RWPE1 (cell line): ENCODE measurements at regions not wholly inside any gene's neighbourhood (a gene's known extent, or its start where the extent isn't known, plus 50 kb on each side); places are given as distances from the start of the nearest gene placed in this dataset.
A peak's percentile ranks its signal among the peaks of the same experiment; 100 is the strongest.
"Not testable (repeated sequence)": the region's sequence is repeated elsewhere in the genome, so short reads cannot be mapped to it uniquely, and the experiment has no call there.

Experiments used
- CTCF ChIA-PET: fragments of 350-600 bp; sonication (Branson Sonifier 250); formaldehyde crosslinking; extraction: SDS; loops from one replicate; lab custom pipeline; 2021; lab: Yijun Ruan, JAX
- POLR2A ChIA-PET: fragments of 400-600 bp; formaldehyde crosslinking; extraction: SDS; loops from one replicate; lab custom pipeline; 2020; ENCODE audit warnings: antibody characterized with exemption; ENCODE audit not compliant: low non-redundant PET; lab: Yijun Ruan, JAX
- DNase-seq: peaks from one replicate; pipeline ENCODE4 v3.0.0; 2012; ENCODE audit warnings: low spot score
- H3K27ac ChIP-seq: fragments of 450-650 bp; 2 replicates; pipeline ENCODE4 v1.5.1; 2017
- TF ChIP-seq, protein P1 (sequence below): fragments of 450-650 bp; conservative IDR thresholded peaks from 2 replicates; pipeline ENCODE4 v1.5.1; 2017; ENCODE audit warnings: low read depth, mild to moderate bottlenecking

GRCh38 chr11:49499117-49499516 lies 290.7 kb upstream of the FOLH1 start:
- CTCF ChIA-PET: no interaction called here
- POLR2A ChIA-PET: no interaction called here
- TF ChIP-seq, protein P1, sequence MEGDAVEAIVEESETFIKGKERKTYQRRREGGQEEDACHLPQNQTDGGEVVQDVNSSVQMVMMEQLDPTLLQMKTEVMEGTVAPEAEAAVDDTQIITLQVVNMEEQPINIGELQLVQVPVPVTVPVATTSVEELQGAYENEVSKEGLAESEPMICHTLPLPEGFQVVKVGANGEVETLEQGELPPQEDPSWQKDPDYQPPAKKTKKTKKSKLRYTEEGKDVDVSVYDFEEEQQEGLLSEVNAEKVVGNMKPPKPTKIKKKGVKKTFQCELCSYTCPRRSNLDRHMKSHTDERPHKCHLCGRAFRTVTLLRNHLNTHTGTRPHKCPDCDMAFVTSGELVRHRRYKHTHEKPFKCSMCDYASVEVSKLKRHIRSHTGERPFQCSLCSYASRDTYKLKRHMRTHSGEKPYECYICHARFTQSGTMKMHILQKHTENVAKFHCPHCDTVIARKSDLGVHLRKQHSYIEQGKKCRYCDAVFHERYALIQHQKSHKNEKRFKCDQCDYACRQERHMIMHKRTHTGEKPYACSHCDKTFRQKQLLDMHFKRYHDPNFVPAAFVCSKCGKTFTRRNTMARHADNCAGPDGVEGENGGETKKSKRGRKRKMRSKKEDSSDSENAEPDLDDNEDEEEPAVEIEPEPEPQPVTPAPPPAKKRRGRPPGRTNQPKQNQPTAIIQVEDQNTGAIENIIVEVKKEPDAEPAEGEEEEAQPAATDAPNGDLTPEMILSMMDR: no peak
- DNase-seq: no peak
- no peak overlapping the region for H3K27ac ChIP-seq

GRCh38 chr11:49505231-49505630 lies 296.8 kb upstream of the FOLH1 start:
- no peak overlapping the region for H3K27ac ChIP-seq
- no peak for DNase-seq
- ChIA-PET CTCF (no interaction called here), POLR2A (no interaction called here)
- TF ChIP-seq, protein P1: no peak

DNA sequence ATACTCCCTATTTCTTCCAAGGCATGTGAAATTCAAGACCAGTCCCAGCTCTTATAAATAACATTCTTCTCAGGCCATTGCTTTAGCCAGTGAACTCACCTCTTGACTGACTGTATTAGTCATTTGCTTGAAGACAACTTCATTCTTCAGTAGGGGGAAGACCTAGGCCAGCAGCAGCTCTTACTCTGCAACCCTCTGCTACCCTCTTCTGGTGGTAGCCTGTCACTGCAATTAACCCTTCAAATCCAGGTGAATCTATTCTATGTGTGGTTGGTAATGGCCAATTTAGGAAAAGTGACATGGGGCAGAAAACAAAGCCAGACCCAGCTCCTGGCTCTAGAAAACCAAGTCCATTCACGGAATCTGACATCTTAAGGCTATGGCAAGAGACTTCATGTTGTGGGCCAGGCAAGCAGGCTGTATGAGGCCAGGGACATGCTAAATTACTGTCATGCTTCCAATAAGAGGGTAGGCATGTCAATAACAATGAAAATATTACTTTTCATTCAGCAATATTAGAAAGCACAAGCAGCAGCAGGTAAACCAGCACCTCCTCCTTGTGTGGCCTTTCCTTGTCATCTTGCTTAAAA lies 317.9 kb upstream of the FOLH1 start:
- H3K27ac ChIP-seq, DNase-seq, POLR2A ChIA-PET, CTCF ChIA-PET: not testable (repeated sequence)
- TF ChIP-seq, protein P1: peak; percentile 62

DNA sequence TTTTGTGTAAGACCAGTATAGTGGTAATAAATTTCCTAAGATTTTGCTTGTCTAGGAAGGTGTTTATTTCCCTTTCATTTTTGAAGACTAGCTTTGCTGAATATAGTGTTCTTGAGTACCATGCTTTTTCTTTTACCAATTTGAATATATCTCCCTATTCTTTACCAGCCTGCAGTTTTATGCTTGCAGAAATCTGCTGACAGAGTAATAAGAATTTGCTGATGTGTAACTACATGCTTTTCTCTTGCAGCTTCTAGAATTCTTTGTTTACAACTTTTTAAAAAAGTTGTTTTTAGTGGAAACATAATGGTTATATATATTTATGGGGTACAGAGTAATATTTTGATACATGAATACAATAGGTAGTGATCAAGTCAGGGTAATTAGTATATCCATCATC lies 324.8 kb upstream of the FOLH1 start:
- DNase-seq: no peak
- TF ChIP-seq, protein P1: no peak
- CTCF ChIA-PET: interaction anchor here (0.6 kb wide), 1 partner anchor 301 kb away, joined by 3 read pairs; no protein-coding TSS in a partner anchor
- no peak overlapping the region for H3K27ac ChIP-seq
- POLR2A ChIA-PET: no interaction called here

DNA sequence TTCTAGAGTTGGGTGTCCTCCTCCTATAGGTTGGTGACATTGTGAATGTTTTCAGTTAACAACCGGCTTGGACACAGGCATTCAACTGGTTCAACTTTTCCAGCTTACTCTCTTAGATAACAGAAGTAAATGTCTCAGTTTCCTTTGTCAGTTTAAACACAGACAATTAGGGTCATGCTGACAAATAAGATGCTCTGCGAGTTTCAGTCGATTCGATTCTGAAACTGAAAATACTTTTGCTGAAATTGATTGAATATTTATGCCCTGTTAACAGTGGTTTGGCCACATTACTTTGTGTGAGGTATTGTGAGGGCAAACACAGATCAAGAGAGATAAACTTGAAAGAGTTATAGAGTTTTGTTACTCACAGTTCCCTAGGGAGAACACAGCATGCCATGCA lies 330.5 kb upstream of the FOLH1 start:
- CTCF ChIA-PET, H3K27ac ChIP-seq, POLR2A ChIA-PET, DNase-seq: not testable (repeated sequence)

DNA sequence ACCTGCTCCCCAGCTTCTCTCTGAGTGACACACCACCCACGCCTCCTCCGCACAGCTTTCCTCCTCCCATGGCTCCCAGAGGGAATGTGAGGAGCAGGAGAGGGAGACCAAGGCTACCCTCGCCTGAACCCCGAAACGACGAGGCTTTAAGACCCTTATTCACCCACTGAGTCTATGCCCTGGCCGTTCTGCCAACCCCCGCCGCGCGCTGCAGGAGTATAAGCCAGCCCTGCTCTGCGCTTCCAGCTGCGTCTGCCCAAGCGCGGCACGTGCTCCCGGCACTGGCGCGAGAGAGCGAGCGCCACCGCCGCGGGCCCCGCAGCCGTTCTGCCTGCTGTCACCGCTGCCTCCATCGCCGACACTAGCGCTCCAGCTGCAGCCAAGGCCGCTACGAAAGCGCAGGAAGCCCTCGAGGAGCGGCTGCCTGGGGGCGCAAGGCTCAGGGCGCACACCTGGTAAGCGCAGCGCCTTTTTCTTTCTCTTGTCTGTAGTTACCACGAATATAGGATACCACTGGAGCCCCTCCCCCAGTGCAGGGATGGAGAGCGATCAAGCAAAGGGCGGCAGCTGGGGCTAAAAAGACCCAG lies 350.0 kb upstream of the FOLH1 start:
- POLR2A ChIA-PET, H3K27ac ChIP-seq, CTCF ChIA-PET, DNase-seq: not testable (repeated sequence)

GRCh38 chr11:49560593-49560992 lies 352.2 kb upstream of the FOLH1 start:
- DNase-seq, H3K27ac ChIP-seq, CTCF ChIA-PET, POLR2A ChIA-PET: not testable (repeated sequence)

GRCh38 chr11:49561240-49561880 lies 353.0 kb upstream of the FOLH1 start:
- DNase-seq, POLR2A ChIA-PET, CTCF ChIA-PET, H3K27ac ChIP-seq: not testable (repeated sequence)

DNA sequence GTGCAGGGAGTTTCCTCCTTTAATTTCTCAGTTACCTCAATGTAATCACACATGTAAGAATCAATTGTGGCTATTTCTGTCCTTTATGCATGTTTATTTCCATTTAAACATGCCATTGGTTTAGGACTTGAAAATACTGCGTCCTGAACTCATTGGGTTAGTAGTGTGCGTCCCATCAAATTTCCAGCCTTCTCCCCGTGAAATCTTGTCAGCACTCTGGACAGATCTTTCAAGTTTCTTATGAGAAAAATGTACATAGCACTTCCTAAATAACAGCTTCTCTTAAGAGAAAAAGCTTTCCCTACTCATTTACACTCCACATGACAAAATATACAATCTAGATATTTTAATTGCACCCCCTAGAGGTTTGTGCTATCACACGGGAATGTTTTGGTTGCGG lies 353.9 kb upstream of the FOLH1 start:
- H3K27ac ChIP-seq, CTCF ChIA-PET, DNase-seq, POLR2A ChIA-PET: not testable (repeated sequence)

DNA sequence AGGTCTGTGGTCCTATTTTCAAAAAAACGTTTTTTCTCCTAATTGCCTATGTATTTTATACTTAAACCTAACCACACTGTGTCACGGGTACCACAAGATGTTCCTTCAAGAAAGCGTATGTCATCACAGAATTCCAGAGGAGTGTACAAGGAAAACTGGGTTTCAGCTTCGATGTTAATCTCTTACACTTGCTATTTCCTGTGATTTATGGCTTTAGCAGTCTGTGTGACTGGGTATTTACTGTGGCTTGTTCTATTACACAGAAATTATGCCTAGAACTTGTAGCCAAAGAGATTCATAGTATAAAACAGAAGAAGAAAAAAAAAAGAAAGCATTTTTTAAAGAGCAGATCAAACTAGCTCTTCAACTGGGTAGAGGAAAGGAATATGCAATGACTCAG lies 371.1 kb upstream of the FOLH1 start:
- CTCF ChIA-PET, H3K27ac ChIP-seq, POLR2A ChIA-PET, DNase-seq: not testable (repeated sequence)

DNA sequence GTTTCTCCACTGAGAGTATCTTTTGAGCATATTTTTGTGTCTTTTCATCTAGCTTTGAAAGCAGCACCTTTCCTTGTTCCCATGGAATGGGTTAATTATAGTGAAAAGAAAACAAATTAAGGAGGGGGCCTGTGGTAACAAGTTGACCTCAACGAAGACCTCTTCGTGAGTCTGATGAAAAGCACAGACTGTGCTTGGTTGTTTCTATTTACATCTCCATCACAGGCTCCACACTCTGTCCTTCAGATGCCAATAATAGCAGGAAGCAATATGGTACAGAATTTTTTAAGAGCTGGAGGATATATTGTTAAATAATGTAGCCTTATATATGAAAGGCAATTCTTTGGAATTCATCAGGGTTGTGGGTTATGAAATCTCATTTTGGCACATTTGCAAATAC lies 366.7 kb upstream of the OR4C13 start:
- POLR2A ChIA-PET, H3K27ac ChIP-seq, DNase-seq, CTCF ChIA-PET: not testable (repeated sequence)

- POLR2A ChIA-PET, CTCF ChIA-PET, H3K27ac ChIP-seq: not testable (repeated sequence)
Observed at GRCh38 chr11:49608892-49609291, 343.3 kb upstream of the OR4C13 start.

DNA sequence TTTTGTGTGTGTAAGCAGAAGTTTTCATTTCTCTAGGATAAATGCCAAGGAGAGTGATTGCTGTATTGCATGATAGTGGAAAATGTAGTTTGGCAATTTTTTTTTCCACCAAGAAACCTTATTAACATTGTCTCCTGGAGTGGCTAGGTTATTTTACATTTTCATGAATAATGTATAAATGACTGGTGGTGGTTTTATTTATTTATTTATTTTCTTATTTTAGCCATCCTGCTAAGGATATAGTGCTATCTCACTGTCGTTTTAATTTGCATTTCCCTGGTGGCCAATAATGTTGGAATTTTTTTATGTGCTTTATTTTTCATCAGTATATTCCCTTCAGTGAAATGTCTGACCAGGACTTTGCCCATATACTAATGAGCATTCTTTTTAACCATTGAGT lies 328.3 kb upstream of the OR4C13 start:
- CTCF ChIA-PET, POLR2A ChIA-PET: not testable (repeated sequence)

More at GRCh38 chr11:49608892-49609291, 343.3 kb upstream of the OR4C13 start:
- not testable (repeated sequence) for DNase-seq

More for the DNA sequence above, 328.3 kb upstream of the OR4C13 start:
- not testable (repeated sequence) for DNase-seq, H3K27ac ChIP-seq
